ENCODE measurements at regions not wholly inside any gene's neighbourhood (a gene's known extent, or its start where the extent isn't known, plus 50 kb on each side); places are given as distances from the start of the nearest gene placed in this dataset.
"Not testable (repeated sequence)": the region's sequence is repeated elsewhere in the genome, so short reads cannot be mapped to it uniquely, and the experiment has no call there.

GRCh38 chr4:3884261-3884660 lies 118.1 kb downstream of the ADRA2C start:
- TF ChIP-seq CTCF, POLR2A (IDR thresholded peaks at IDR 0.05): not testable (repeated sequence)

All from right lobe of liver (tissue), 4 donors.